HL-60 (cell line): ENCODE measurements at regions not wholly inside any gene's neighbourhood (a gene's known extent, or its start where the extent isn't known, plus 50 kb on each side); places are given as distances from the start of the nearest gene placed in this dataset.

Experiments
- DNase-seq, 2 experiments: peaks; one replicate each; pipeline ENCODE4 v3.0.0-alpha.2; 2010 to 2020; ENCODE audit warnings: low read depth in 1 of 2, low spot score in 1 of 2
- H3K27ac ChIP-seq: fragments of 250-450 bp; sonication (Bioruptor Pico); replicated peaks from 2 replicates; pipeline ENCODE4 v1.5.1; 2020; ENCODE audit warnings: mild to moderate bottlenecking, moderate library complexity
- H3K27me3 ChIP-seq: fragments of 250-450 bp; sonication (Bioruptor Pico); 2 replicates; pipeline ENCODE4 v1.5.1; 2021; ENCODE audit warnings: mild to moderate bottlenecking, moderate library complexity; ENCODE audit not compliant: insufficient read depth, poor library complexity, severe bottlenecking
- H3K4me3 ChIP-seq: replicated peaks from 2 replicates; pipeline ENCODE4 v1.5.1; 2011; ENCODE audit warnings: mild to moderate bottlenecking, control low read depth, low read length; ENCODE audit not compliant: insufficient read depth
- GABPA ChIP-seq: IDR thresholded peaks from 2 replicates; pipeline ENCODE4 v1.6.1; 2012; ENCODE audit warnings: low read depth
- POLR2AphosphoS5 ChIP-seq: IDR thresholded peaks from 2 replicates; pipeline ENCODE4 v1.6.1; 2012; ENCODE audit warnings: low read depth
- SPI1 ChIP-seq: IDR thresholded peaks from 2 replicates; pipeline ENCODE4 v1.6.1; 2012; ENCODE audit warnings: low read depth, mild to moderate bottlenecking, borderline replicate concordance
- TF ChIP-seq, protein P1 (sequence below): IDR thresholded peaks from 2 replicates; pipeline ENCODE4 v1.6.1; 2012; ENCODE audit warnings: low read depth; ENCODE audit not compliant: insufficient replicate concordance
- TF ChIP-seq, protein P2 (sequence below): IDR thresholded peaks from one replicate; pipeline ENCODE4 v1.5.1; 2011; ENCODE audit warnings: low read length, control low read depth, inconsistent platforms; ENCODE audit not compliant: insufficient read depth

DNA sequence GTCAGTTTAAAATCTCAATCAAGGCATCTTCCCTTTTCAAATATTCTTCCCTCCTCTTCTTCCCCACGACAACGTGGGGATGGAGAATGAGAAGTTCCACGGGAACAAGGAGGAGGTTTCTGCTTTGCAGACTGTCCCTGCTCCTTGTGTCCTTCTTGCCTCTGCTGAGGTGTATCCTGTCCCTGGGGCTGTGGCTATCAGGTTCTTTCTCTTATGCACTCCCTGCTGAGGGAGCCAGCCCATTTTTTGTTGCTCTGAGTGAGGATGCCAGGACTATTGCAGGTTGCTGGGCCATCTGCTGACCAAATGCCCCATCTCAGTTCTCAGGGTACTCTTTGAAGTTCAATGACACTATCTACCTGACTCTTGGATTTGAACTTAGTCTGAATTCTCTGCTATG is 533.6 kb downstream of the RNF144B start:
- Histone ChIP-seq H3K4me3 (no peak overlapping the region), H3K27me3 (no peaks in the 10 kb centered on the region), H3K27ac (no peak overlapping the region)
- TF ChIP-seq GABPA: no peak
- TF ChIP-seq, protein P1, sequence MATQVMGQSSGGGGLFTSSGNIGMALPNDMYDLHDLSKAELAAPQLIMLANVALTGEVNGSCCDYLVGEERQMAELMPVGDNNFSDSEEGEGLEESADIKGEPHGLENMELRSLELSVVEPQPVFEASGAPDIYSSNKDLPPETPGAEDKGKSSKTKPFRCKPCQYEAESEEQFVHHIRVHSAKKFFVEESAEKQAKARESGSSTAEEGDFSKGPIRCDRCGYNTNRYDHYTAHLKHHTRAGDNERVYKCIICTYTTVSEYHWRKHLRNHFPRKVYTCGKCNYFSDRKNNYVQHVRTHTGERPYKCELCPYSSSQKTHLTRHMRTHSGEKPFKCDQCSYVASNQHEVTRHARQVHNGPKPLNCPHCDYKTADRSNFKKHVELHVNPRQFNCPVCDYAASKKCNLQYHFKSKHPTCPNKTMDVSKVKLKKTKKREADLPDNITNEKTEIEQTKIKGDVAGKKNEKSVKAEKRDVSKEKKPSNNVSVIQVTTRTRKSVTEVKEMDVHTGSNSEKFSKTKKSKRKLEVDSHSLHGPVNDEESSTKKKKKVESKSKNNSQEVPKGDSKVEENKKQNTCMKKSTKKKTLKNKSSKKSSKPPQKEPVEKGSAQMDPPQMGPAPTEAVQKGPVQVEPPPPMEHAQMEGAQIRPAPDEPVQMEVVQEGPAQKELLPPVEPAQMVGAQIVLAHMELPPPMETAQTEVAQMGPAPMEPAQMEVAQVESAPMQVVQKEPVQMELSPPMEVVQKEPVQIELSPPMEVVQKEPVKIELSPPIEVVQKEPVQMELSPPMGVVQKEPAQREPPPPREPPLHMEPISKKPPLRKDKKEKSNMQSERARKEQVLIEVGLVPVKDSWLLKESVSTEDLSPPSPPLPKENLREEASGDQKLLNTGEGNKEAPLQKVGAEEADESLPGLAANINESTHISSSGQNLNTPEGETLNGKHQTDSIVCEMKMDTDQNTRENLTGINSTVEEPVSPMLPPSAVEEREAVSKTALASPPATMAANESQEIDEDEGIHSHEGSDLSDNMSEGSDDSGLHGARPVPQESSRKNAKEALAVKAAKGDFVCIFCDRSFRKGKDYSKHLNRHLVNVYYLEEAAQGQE: no peak
- DNase-seq: no peak

DNA sequence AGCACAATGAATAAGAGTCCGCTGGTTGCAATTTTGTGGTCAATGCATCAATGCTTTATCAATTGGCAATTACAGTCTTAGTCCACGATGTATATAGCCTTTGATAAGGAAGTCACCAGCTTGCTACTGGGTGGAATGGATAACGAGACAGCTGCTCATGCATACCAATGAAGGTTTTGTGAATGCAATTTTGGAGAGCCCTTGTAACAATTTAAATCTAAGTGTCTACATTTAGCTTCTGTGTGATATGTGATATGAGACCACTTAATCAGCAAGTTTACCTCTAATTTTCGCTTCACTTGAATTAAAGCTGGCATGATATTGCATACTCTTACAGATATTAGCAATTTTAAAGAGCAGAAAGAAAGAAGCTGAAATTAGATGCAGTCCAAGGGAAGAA is 543.9 kb downstream of the RNF144B start:
- no peak overlapping the region for H3K27ac ChIP-seq
- H3K27me3 ChIP-seq: no peaks in the 10 kb centered on the region
- TF ChIP-seq SPI1: no peak
- TF ChIP-seq, protein P1: no peak
- TF ChIP-seq, protein P2, sequence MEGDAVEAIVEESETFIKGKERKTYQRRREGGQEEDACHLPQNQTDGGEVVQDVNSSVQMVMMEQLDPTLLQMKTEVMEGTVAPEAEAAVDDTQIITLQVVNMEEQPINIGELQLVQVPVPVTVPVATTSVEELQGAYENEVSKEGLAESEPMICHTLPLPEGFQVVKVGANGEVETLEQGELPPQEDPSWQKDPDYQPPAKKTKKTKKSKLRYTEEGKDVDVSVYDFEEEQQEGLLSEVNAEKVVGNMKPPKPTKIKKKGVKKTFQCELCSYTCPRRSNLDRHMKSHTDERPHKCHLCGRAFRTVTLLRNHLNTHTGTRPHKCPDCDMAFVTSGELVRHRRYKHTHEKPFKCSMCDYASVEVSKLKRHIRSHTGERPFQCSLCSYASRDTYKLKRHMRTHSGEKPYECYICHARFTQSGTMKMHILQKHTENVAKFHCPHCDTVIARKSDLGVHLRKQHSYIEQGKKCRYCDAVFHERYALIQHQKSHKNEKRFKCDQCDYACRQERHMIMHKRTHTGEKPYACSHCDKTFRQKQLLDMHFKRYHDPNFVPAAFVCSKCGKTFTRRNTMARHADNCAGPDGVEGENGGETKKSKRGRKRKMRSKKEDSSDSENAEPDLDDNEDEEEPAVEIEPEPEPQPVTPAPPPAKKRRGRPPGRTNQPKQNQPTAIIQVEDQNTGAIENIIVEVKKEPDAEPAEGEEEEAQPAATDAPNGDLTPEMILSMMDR: no peak
- TF ChIP-seq GABPA: no peak
- no peak for TF ChIP-seq POLR2AphosphoS5
- no peak overlapping the region for H3K4me3 ChIP-seq
- DNase-seq: no peak

DNA sequence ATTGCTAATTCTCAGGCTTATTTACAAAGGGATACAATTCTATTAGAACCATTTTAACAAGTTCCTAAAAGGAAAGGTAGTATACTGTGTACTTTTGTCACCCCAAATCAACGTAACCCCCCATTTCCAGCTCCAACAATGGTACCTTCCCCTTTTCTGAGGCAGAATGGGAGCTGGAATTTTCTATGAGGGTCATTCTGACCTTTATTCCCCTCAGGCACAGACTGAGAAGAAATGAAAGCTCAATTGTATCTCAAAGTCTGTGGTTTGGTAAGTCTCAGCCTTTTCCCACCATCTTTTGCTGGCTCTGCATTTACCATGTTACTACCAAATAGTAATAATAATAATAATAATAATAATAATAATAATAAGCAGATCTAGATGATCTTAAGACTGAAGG is 571.0 kb downstream of the RNF144B start:
- DNase-seq: no peak
- Histone ChIP-seq H3K4me3 (no peak overlapping the region), H3K27me3 (no peaks in the 10 kb centered on the region), H3K27ac (no peak overlapping the region)
- TF ChIP-seq, protein P2: no peak
- TF ChIP-seq GABPA: no peak
- TF ChIP-seq, protein P1: no peak

DNA sequence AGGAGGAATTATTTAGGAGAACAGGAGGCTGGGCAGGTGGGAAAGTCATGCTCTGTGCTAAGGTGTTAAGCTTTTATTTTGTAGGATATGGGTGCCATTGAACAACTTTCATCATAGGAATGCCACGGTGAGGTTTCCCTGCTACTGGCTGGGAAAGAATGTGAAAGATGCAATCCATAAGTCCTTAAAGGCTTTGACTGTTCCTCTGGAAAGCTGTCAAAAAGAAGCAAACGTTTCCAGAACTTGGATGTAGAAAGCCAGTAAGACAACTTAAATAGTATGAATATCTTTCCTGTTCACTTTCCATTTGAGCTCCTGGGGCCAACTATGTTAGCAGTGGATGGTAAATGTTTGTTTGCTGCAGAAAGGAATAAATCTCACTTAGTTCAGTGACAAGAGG is 574.4 kb downstream of the RNF144B start:
- no peak for TF ChIP-seq POLR2AphosphoS5
- DNase-seq: no peak
- Histone ChIP-seq H3K4me3 (no peak overlapping the region), H3K27ac (no peak overlapping the region), H3K27me3 (no peaks in the 10 kb centered on the region)
